D341Med (cell line): ENCODE measurements at regions not wholly inside any gene's neighbourhood (a gene's known extent, or its start where the extent isn't known, plus 50 kb on each side); places are given as distances from the start of the nearest gene placed in this dataset.
"Not testable (repeated sequence)": the region's sequence is repeated elsewhere in the genome, so short reads cannot be mapped to it uniquely, and the experiment has no call there.

Source experiments
- DNase-seq: peaks from one replicate; pipeline ENCODE4 v3.0.0; 2012; ENCODE audit warnings: low spot score

GRCh38 chr10:128577958-128578750 is 451.9 kb upstream of the MKI67 start:
- DNase-seq: no peak

DNA sequence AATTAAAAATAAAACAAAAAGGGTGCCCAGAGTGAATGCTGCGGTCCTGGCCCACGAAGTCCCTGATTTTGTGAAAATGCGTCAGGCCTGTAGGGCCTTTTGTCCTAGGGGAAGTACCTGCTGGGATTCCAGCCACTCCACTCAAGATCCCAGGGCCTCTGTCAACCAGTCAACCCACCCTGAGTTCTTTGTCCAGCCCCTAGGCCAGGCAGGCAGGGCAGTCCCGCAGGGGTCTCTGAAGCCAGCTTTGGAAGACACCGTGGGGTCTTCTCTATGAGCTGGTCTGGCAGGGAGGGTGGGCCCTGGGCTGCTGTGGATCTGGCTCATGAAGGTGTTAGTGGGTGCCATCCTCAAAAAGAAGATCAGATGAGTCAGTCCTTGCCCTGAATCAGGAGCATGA is 452.5 kb upstream of the MKI67 start:
- no peak for DNase-seq

GRCh38 chr10:128579280-128579865 is 453.1 kb upstream of the MKI67 start:
- DNase-seq: no peak

- DNase-seq: no peak
Measured at GRCh38 chr10:128579901-128580300, 453.7 kb upstream of the MKI67 start.

DNA sequence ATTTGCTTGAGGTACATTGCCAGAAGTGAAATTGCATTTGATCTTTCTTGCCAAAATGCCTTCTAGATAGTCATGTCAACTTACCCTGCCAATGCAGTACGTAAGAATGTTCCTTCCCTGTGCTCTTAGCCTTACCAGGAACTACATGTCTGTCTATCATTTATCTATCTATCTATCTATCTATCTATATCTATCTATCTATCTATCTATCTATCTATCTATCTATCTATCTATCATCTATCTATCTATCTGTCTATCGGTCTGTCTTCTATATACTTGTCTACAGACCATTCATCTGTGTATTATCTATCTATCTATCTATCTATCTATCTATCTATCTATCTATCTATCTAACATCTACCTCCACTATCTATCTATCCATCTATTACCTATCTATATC is 456.9 kb upstream of the MKI67 start:
- DNase-seq: not testable (repeated sequence)

GRCh38 chr10:128586599-128586998 is 460.4 kb upstream of the MKI67 start:
- not testable (repeated sequence) for DNase-seq

- no peak for DNase-seq
Measured at GRCh38 chr10:128587689-128588088, 461.5 kb upstream of the MKI67 start.

GRCh38 chr10:128588402-128588801 is 462.2 kb upstream of the MKI67 start:
- DNase-seq: no peak

- DNase-seq: no peak
Measured at GRCh38 chr10:128594688-128595087, 468.5 kb upstream of the MKI67 start.

GRCh38 chr10:128596906-128597305 is 470.7 kb upstream of the MKI67 start:
- DNase-seq: no peak

DNA sequence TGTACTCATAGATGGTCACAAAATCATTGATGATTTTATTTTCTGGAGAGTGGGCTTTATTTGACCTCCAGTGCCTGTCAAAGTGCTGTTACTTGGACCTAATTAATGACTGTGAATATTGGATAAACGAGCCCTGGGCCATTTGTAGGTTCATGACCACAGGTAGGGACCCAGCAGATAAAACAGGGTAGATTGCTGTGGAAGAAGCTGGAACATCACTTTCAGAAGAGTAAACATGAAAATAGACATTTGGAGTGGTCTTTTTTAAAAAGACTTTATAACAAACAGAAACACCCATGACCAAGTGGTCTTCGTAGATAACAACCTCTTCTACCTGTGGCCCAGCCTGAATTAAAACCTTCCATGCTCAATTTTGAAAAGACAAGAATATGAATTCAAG is 472.8 kb upstream of the MKI67 start:
- no peak for DNase-seq

DNA sequence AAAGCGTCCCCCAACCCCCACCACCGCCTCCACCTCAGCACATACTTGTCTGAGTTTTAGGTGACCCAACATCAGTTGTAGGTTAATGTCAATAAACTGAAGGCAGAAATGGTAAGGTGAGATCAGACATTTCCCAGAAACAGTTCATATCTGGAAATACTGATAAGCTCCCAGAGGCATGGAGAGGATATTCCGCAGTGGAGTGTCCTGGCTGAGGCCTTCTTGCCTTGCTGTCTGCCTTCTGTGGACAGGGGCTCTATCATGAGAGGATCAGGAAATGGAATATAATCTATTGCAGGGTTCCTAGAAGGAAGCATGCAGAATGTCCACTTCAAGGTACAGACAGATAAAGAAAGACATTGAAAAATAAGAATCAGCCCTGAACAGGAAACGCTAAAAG is 473.3 kb upstream of the MKI67 start:
- DNase-seq: no peak

GRCh38 chr10:128602183-128602582 is 476.0 kb upstream of the MKI67 start:
- DNase-seq: no peak

DNA sequence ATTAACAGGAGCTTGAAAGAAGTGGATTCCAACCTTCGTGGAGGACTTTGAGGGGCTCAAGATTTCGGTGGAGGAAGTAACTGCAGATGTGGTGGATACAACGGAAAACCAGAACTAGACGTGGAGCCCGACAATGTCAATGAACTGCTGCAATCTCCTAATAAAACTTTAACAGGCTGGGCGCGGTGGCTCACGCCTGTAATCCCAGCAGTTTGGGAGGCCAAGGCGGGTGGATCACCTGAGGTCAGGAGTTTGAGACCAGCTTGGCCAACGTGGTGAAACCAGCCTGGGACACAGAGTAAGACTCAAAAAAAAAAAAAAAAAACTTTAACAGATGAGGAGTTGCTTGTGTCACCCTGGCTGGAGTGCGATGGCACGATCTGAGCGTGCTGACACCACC is 477.8 kb upstream of the MKI67 start:
- DNase-seq: no peak

DNA sequence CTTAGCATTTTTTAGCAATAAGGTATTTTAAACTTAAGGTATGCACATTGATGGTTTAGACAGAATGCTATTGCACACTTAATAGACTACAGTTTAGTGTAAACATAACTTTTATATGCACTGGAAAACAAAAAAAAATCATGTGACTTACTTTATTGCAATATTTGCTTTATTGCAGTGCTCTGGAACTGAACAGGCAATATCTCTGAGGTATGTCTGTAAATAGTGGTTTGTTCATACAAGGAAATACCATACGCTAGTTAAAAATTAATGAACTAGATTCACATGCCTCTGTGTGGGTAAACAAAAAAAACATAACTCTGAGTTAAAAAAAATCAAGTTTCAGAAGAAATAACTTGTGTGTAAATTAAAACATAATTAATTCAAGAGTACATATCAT is 479.0 kb upstream of the MKI67 start:
- DNase-seq: no peak

GRCh38 chr10:128606055-128606454 is 479.8 kb upstream of the MKI67 start:
- no peak for DNase-seq

DNA sequence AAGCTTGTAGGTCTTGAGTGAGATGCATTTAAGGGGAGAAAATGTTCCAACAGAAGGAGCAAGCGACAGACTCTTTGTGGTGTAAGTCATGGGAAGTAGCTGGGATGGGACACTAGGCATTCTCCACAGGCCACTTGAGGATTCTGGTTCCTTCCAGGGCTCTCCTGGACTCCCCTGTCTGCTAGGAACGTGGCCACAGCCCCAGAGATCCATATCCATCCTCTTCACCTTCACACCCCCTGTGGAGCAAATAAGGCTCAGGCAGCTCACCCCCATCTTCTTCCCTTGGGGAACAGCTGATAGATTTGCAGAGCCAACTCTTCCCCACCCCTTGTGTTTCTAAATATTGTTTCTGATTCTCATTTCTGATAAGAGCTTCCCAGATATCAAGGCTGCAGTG is 482.6 kb upstream of the MKI67 start:
- no peak for DNase-seq

DNA sequence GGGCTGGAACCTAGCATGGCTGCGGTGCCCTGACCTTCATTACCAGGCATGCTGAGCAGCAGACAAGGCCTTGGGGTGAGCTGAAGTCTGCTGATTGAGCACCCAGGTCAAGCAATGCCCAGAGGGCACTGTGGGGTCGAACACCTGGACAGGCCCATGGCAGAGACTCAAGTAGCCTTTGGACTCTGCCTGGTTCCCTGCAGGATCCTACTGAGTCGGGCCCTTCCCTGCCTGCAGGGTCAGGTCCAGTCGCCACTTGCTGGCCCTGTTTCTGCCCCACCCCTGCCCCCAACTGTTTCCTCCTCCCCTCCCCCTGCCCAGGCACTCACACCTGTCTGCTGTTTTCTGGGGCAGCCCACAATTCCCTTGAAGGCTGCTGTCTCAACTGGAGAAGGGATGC is 483.2 kb upstream of the MKI67 start:
- no peak for DNase-seq

DNA sequence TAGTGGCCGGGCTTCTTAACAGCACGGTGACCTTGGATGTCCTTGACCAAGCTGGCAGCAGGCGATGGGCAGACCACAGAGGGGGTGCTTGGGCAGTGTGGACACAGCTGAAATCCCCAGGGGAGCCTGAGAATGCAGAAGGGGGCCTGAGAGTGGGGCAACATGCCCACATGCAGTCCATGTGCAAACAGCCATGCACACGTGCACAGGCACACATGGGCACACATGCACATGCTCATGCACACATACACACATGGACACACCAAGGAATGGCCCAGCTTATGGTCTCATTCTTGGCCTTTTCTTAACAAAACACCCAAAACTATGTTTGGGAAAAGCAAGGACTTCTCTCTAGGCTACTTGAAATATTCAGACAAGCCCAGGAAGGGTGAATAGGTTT is 483.9 kb upstream of the MKI67 start:
- DNase-seq: no peak

DNA sequence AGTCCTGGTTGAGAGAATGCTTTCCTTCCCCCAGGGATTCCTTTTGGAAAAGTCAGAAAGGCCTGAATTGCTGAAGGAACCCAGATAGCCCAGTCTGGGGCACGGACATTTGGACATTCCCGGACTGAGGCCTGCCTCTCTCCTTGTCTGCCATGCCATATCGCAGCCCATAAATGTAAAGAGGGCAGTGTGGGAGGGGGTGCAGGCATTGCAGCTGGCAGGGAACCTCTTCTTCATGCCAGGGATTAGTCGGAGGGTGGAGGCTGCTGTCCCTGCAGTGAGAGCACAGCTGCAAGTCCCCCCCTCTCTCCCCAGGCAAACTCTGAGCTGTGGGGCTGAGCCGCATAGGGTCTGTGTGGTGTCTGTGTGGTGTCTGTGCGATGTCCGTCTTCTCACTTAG is 486.0 kb upstream of the MKI67 start:
- DNase-seq: no peak

DNA sequence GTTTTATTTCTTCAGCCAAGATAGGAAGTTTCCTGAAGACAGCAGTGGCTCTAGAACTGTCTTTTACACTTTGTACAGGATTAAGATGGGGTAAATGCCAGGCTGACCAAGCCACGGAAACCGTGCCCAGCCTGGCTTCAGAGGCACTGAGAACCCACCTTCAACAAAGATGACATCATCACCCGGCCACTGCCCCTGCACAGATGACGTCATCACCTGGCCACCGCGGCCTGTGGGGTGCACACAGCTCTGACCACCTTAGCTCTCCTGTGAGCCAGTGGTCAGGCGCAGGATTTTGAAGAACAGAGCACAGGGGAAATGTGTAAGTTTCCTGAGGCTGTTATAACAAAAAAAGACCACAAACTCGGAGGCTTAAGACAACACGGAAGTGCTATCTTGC is 486.4 kb upstream of the MKI67 start:
- DNase-seq: no peak

DNA sequence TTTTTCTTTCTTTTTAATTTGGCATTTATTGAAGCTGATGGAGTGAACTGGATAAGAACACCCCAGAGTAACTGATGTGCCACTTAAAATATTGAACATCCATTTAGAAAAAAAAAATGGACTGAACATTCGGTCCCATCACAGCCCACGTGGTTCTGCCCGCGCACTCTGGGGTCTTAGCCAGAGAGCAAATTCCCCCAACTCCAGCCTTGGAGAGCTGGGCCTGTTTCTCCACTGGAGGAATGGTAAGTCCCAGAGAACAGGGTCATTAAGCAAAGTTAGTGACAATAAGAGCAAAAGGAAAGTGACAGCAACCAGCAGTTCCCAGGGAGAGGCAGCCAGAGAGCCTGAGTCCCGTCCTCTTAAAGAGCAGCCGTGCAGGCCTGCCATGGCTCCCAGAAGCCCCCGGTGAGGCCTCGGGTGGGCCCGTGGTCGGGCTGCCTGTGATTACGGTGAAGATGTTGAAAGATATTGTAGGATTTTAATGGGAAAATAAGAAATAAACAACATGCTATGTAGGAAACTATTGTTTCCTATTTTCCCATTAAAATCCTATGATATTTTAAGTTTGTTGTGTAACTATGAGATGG is 487.9 kb upstream of the MKI67 start:
- DNase-seq: no peak

DNA sequence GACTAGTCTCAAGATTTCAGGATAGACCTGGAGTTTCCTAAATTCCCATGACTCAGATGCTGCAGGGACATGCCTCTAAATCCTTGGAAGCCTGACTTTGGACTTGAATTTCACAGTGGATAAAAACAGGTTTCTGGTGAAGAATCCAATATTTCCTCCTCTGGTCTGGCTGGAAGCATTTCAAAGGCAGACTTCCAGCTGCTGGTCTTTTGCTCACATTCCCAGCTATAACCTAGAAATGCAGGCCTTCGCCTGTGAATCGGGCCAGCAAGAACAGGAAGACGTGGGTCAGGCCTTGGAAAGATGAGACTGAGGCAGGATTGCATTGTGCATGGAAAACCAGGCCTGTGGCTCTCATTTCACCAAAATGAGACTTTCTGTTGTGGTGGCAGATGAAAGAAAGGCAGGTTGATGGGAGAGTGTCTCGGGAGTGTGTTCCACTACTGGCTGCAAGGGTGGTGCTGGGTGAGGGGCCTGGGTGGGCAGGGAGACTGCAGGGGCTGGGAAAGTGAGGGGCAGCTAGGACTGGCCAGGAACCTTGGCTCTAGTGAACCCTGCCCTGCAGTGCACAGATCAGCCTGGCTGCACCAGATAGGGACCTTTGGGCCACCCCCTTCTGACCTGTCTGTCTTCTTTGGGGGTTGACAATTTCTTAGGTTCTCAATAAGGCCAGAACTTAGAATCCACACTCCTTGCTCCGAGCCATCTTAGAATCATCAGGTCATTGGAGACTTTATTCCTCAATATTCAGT is 488.8 kb upstream of the MKI67 start:
- no peak for DNase-seq
